ENCODE measurements at regions not wholly inside any gene's neighbourhood (a gene's known extent, or its start where the extent isn't known, plus 50 kb on each side); places are given as distances from the start of the nearest gene placed in this dataset.

DNA sequence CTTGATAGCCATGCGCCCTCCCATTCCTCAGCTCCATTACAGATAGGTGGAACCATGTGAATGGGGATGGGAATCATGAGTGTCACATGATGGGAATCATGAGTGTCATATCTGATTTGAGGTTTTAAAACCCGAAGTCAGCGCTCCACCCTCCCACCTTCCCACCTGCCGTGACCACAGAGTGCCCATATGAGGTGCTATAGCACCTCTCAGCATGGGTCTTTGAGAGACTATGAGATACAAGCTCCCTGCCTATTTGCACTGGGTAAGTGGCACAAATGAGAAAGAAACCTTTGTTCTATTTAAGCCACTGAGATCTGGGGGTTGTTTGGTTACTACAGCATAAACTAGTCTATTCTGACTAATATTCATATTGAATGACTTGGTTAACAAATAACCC, 78.5 kb upstream of the PTPRM start:
- Mint-ChIP-seq H3K4me1 (peaks cover 0 to 3% of the 10 kb centered on the region in 2 experiments; a peak in 2 of 4 replicates), H3K9me3 (no peaks in the 10 kb centered on the region), H3K27me3 (ENCODE audit: low read depth) (no peaks in the 10 kb centered on the region; the same call in 1 of the 2 replicates), H3K27ac (no peak overlapping the region), H3K4me3 (no peak overlapping the region), H3K36me3 (ENCODE audit: insufficient read depth in 1 of 3, low read depth in 3 of 3) (no peaks in the 10 kb centered on the region)
- Histone ChIP-seq H4K20me1 (ENCODE audit: control insufficient read depth, insufficient read depth, insufficient read length) (no peaks in the 10 kb centered on the region), H4K91ac (ENCODE audit: insufficient read length, low read depth, low read length) (no peak overlapping the region), H4K5ac (ENCODE audit: insufficient read length, low read depth, low read length) (no peak overlapping the region), H3K9ac (ENCODE audit: extremely low read depth, insufficient read length, low read length) (no peak overlapping the region), H2BK5ac (ENCODE audit: insufficient read length, low read length) (no peak overlapping the region), H3T11ph (ENCODE audit: low read length) (no peak overlapping the region), H2AFZ (ENCODE audit: low read length) (no peak overlapping the region), H3K4me1 (ENCODE audit: insufficient read depth, low read length) (no peaks in the 10 kb centered on the region), H3K27ac (ENCODE audit: insufficient read length, low read depth, low read length) (no peak overlapping the region), H3K79me1 (ENCODE audit: insufficient read depth, low read depth, low read length, poor library complexity, severe bottlenecking) (no peaks in the 10 kb centered on the region), H3K18ac (ENCODE audit: insufficient read length, low read depth, low read length) (no peak overlapping the region), H3K56ac (ENCODE audit: insufficient read length, low read depth, low read length) (no peak overlapping the region), H2BK20ac (ENCODE audit: low read depth, low read length, poor library complexity, severe bottlenecking) (no peak overlapping the region), H4K8ac (replicated peaks; ENCODE audit: insufficient read length, low read depth, low read length) (no peak overlapping the region), H2BK120ac (ENCODE audit: low read depth, low read length, poor library complexity, severe bottlenecking) (no peak overlapping the region), H2AK5ac (ENCODE audit: insufficient read length, low read length) (no peak overlapping the region), H3K14ac (ENCODE audit: insufficient read depth, low read length) (no peak overlapping the region), H3K4me2 (ENCODE audit: insufficient read depth, insufficient read length, low read length) (no peak overlapping the region), H3K9me3 (ENCODE audit: control insufficient read depth, low read depth, low read length) (no peaks in the 10 kb centered on the region), H3K27me3 (ENCODE audit: insufficient read depth, low read length) (no peaks in the 10 kb centered on the region), H3K23ac (ENCODE audit: insufficient read length, low read depth, low read length) (no peak overlapping the region), H2BK12ac (ENCODE audit: insufficient read length, low read depth, low read length) (no peak overlapping the region), H2BK15ac (ENCODE audit: low read depth, low read length) (no peak overlapping the region), H3K23me2 (ENCODE audit: insufficient read length, low read depth, low read length, poor library complexity, severe bottlenecking) (no peaks in the 10 kb centered on the region), H3K79me2 (ENCODE audit: insufficient read depth, low read length) (no peaks in the 10 kb centered on the region), H3K4ac (ENCODE audit: low read depth, low read length) (no peak overlapping the region)
- TF ChIP-seq, protein P1, sequence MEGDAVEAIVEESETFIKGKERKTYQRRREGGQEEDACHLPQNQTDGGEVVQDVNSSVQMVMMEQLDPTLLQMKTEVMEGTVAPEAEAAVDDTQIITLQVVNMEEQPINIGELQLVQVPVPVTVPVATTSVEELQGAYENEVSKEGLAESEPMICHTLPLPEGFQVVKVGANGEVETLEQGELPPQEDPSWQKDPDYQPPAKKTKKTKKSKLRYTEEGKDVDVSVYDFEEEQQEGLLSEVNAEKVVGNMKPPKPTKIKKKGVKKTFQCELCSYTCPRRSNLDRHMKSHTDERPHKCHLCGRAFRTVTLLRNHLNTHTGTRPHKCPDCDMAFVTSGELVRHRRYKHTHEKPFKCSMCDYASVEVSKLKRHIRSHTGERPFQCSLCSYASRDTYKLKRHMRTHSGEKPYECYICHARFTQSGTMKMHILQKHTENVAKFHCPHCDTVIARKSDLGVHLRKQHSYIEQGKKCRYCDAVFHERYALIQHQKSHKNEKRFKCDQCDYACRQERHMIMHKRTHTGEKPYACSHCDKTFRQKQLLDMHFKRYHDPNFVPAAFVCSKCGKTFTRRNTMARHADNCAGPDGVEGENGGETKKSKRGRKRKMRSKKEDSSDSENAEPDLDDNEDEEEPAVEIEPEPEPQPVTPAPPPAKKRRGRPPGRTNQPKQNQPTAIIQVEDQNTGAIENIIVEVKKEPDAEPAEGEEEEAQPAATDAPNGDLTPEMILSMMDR (conservative IDR thresholded peaks at IDR 0.05), result 0 out of 3 replicates have a peak, but pooled peaks have one; percentile 10
- no peak for DNase-seq
- WGBS (ENCODE audit: extremely low coverage, insufficient read length, low lambda C conversion rate), result no CpG with 5 or more reads among the region's 4 CpGs

All from H9 (cell line).